GM18519 (cell line): ENCODE measurements at regions not wholly inside any gene's neighbourhood (a gene's known extent, or its start where the extent isn't known, plus 50 kb on each side); places are given as distances from the start of the nearest gene placed in this dataset.
A peak's percentile ranks its signal among the peaks of the same experiment; 100 is the strongest.

Source experiments
- ATAC-seq: cut with Tn5 transposase; IDR thresholded peaks from one replicate; pipeline ENCODE4 v1.9.1; 2021; ENCODE audit warnings: mild to moderate bottlenecking, moderate library complexity; ENCODE audit not compliant: unreplicated experiment, low FRiP score

- no peak for ATAC-seq
Measured at GRCh38 chr6:24016857-24017256, 109.2 kb upstream of the NRSN1 start.

- no peak for ATAC-seq
Measured at GRCh38 chr6:24019393-24019792, 106.6 kb upstream of the NRSN1 start.

GRCh38 chr6:24019830-24020229 lies 106.2 kb upstream of the NRSN1 start:
- ATAC-seq, result no peak

- no peak for ATAC-seq
Measured at GRCh38 chr6:24026050-24026449, 100.0 kb upstream of the NRSN1 start.

- no peak for ATAC-seq
Measured at GRCh38 chr6:24031496-24031895, 94.5 kb upstream of the NRSN1 start.

GRCh38 chr6:24032896-24033688 lies 92.9 kb upstream of the NRSN1 start:
- ATAC-seq, result no peak

- no peak for ATAC-seq
Measured at GRCh38 chr6:24043848-24044247, 82.2 kb upstream of the NRSN1 start.

GRCh38 chr6:24051942-24052589 lies 73.9 kb upstream of the NRSN1 start:
- no peak for ATAC-seq

- no peak for ATAC-seq
Measured at GRCh38 chr6:24052590-24052961, 73.4 kb upstream of the NRSN1 start.

- no peak for ATAC-seq
Measured at GRCh38 chr6:24053057-24053456, 73.0 kb upstream of the NRSN1 start.

- no peak for ATAC-seq
Measured at GRCh38 chr6:24054388-24054787, 71.6 kb upstream of the NRSN1 start.

GRCh38 chr6:24056567-24056966 lies 69.4 kb upstream of the NRSN1 start:
- ATAC-seq, result no peak

GRCh38 chr6:24057030-24057429 lies 69.0 kb upstream of the NRSN1 start:
- no peak for ATAC-seq

- peak; percentile 95 for ATAC-seq
Measured at GRCh38 chr6:24060982-24061754, 64.8 kb upstream of the NRSN1 start.

- ATAC-seq, result no peak
Measured at GRCh38 chr6:24064106-24064505, 61.9 kb upstream of the NRSN1 start.

GRCh38 chr6:24064832-24065231 lies 61.2 kb upstream of the NRSN1 start:
- ATAC-seq, result no peak

GRCh38 chr6:24069526-24069925 lies 56.5 kb upstream of the NRSN1 start:
- no peak for ATAC-seq

- no peak for ATAC-seq
Measured at GRCh38 chr6:24072038-24072746, 53.8 kb upstream of the NRSN1 start.

GRCh38 chr6:24076011-24076410 lies 50.0 kb upstream of the NRSN1 start:
- ATAC-seq, result no peak
